Lower lobe of right lung (tissue), 2 donors: ENCODE measurements at regions not wholly inside any gene's neighbourhood (a gene's known extent, or its start where the extent isn't known, plus 50 kb on each side); places are given as distances from the start of the nearest gene placed in this dataset.
"Not testable (repeated sequence)": the region's sequence is repeated elsewhere in the genome, so short reads cannot be mapped to it uniquely, and the experiment has no call there.

ENCODE experiments used
- ATAC-seq, 2 donors: fragments of 200-7000 bp; cut with Tn5 transposase; one replicate each; pipeline ENCODE4 v1.9.1; 2020 to 2022; ENCODE audit warnings: mild to moderate bottlenecking in 2 of 2, moderate library complexity in 2 of 2
- DNase-seq: peaks from one replicate; pipeline ENCODE4 v3.0.0-alpha.2; 2020
- H3K27ac ChIP-seq: fragments of 200-600 bp; one replicate; pipeline ENCODE4 v1.8.0; 2022
- H3K27me3 ChIP-seq: fragments of 200-600 bp; one replicate; pipeline ENCODE4 v1.8.0; 2022; ENCODE audit warnings: low read depth
- H3K36me3 ChIP-seq: fragments of 200-600 bp; one replicate; pipeline ENCODE4 v1.8.0; 2022; ENCODE audit warnings: mild to moderate bottlenecking
- H3K4me1 ChIP-seq: fragments of 200-600 bp; one replicate; pipeline ENCODE4 v1.8.0; 2022
- H3K4me3 ChIP-seq: fragments of 200-600 bp; one replicate; pipeline ENCODE4 v1.8.0; 2022; ENCODE audit warnings: mild to moderate bottlenecking
- H3K9me3 ChIP-seq: fragments of 200-600 bp; one replicate; pipeline ENCODE4 v1.8.0; 2022
- intact Hi-C: fragments of 100-400 bp; cut with DNase I; formaldehyde crosslinking; loops from one replicate; pipeline ENCODE4 v1.11.0; 2022
- TF ChIP-seq, protein P1 (sequence below): fragments of 200-600 bp; IDR thresholded peaks from one replicate; pipeline ENCODE4 v1.8.0; 2022; ENCODE audit warnings: antibody characterized with exemption, mild to moderate bottlenecking
- donor health status: DM: no; HTN: yes; CAD: no; lungs with severe emphysema.

DNA sequence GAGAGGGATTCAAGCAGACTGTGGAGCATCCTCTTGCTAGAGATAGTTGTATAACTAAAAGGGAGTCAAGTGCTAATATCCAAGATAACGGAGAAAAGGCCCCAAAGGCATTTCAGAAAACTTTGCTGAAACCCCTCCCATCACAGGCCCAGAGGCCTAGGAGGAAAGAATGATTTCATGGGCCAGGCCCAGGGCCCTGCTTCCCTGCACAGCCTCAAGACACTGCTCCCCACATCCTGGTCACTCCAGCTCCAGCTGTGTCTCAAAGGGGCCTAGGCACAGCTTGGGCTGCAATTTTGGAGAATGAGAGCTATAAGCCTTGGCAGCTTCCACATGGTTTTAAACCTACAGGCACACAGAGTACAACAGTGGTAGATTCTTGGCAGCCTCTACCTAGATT lies 85.6 kb downstream of the OR13A1 start:
- peaks cover 10% of the 10 kb centered on the region for H3K9me3 ChIP-seq
- ATAC-seq (no peak), DNase-seq (no peak)
- intact Hi-C loops: no loop called here
- H3K27ac ChIP-seq: no peak overlapping the region
- H3K4me3 ChIP-seq: no peak overlapping the region
- no peaks in the 10 kb centered on the region for H3K27me3 ChIP-seq
- H3K4me1 ChIP-seq: no peaks in the 10 kb centered on the region
- no peaks in the 10 kb centered on the region for H3K36me3 ChIP-seq
- TF ChIP-seq, protein P1, sequence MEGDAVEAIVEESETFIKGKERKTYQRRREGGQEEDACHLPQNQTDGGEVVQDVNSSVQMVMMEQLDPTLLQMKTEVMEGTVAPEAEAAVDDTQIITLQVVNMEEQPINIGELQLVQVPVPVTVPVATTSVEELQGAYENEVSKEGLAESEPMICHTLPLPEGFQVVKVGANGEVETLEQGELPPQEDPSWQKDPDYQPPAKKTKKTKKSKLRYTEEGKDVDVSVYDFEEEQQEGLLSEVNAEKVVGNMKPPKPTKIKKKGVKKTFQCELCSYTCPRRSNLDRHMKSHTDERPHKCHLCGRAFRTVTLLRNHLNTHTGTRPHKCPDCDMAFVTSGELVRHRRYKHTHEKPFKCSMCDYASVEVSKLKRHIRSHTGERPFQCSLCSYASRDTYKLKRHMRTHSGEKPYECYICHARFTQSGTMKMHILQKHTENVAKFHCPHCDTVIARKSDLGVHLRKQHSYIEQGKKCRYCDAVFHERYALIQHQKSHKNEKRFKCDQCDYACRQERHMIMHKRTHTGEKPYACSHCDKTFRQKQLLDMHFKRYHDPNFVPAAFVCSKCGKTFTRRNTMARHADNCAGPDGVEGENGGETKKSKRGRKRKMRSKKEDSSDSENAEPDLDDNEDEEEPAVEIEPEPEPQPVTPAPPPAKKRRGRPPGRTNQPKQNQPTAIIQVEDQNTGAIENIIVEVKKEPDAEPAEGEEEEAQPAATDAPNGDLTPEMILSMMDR: no peak

DNA sequence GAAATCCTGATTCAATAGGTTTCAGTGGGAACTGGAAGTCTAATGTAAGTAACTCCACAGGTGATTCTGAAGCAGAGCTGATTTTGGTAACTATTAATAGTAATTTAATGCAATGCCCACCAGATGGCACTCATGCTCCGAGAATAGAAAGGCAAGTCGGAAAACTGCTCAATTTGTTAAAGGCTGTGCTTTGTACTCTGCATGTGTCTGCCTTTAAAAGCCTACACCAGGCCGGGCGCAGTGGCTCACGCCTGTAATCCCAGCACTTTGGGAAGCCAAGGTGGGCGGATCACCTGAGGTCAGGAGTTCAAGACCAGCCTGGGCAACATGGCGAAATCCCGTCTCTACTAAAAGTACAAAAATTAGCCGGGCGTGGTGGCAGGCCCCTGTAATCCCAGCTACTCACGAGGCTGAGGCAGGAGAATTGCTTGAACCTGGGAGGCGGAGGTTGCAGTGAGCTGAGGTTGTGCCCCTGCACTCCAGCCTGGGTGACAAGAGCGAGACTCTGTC lies 80.1 kb downstream of the OR13A1 start:
- H3K4me3 ChIP-seq, H3K27ac ChIP-seq, H3K27me3 ChIP-seq, DNase-seq, intact Hi-C loops, H3K9me3 ChIP-seq, H3K36me3 ChIP-seq: not testable (repeated sequence)
- ATAC-seq: peak; percentile 80 to 82
- H3K4me1 ChIP-seq: peaks cover 10% of the 10 kb centered on the region
- TF ChIP-seq, protein P1: peak; percentile 59

DNA sequence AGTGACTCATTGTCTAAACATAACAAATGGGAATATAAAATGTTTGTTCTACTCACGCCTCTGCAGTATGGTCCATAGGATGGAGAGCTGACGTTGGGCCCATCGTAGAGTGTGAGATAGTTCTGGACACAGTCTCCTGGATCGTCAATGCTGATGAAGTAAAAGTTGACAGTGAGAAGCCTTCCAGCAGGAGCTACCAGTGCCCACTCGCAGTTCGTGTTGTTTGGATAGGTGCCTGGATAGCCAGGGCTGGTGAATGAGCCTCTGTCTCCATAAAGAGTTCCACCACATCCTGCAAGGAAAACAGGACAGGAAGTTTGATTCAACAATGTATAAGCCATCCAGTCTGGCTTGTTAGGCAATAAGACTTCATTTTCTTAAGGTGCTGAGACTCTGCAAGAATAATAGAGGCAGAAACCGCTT lies 79.6 kb downstream of the OR13A1 start:
- intact Hi-C loops: no loop called here
- Histone ChIP-seq H3K36me3 (no peaks in the 10 kb centered on the region), H3K27me3 (no peaks in the 10 kb centered on the region), H3K27ac (no peak overlapping the region), H3K4me1 (peaks cover 10% of the 10 kb centered on the region), H3K4me3 (no peak overlapping the region), H3K9me3 (no peaks in the 10 kb centered on the region)
- peak in 1 of 2 donors; percentile 31 for ATAC-seq
- DNase-seq: no peak
- TF ChIP-seq, protein P1: no peak

DNA sequence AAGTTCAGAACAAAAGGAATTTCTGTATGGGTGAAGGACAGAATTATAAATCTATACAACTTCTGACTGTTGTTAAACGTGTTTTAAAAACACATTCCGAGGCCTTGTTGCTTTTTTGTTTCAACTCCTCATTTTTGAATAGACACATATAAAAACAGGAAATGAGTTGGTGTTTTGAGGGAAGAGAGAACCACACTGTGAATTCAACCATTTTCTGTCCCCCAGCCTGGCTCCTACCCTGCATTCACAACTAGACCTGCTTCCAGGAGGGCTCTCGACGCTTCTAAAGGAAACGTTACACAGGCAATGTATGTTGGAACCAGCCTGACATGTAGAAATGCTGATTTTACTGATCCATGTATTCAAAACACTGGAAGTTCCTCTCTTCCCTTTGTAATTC lies 76.5 kb downstream of the OR13A1 start:
- Histone ChIP-seq H3K27me3 (no peaks in the 10 kb centered on the region), H3K4me3 (no peak overlapping the region), H3K9me3 (no peaks in the 10 kb centered on the region), H3K4me1 (peaks cover 10% of the 10 kb centered on the region), H3K27ac (no peak overlapping the region), H3K36me3 (no peaks in the 10 kb centered on the region)
- DNase-seq (no peak), ATAC-seq (no peak)
- intact Hi-C loops: no loop called here
- TF ChIP-seq, protein P1: no peak

DNA sequence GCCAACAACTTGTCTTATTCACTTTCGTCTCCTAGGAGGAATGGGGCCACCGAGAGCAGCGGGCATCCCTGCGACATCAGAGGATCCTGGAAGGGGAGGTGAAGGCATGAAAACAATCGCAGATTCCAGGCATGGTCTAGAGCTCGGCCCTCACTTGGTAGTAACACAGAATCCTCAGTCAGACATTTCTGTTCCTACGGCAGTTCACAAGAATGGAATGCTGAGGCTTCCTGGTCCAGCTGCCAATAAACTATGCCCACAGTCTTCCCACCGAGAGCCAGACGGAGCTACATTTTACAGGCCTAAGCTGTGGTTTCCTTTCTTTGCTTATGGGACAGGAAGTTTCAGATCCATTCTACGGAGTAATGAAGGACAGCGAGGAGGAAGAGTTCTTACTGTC lies 75.8 kb downstream of the OR13A1 start:
- intact Hi-C loops: no loop called here
- TF ChIP-seq, protein P1: no peak
- H3K9me3 ChIP-seq: no peaks in the 10 kb centered on the region
- H3K27ac ChIP-seq: no peak overlapping the region
- H3K36me3 ChIP-seq: no peaks in the 10 kb centered on the region
- H3K27me3 ChIP-seq: no peaks in the 10 kb centered on the region
- ATAC-seq (no peak), DNase-seq (no peak)
- peaks cover 10% of the 10 kb centered on the region for H3K4me1 ChIP-seq
- no peak overlapping the region for H3K4me3 ChIP-seq
